ACHN (cell line): ENCODE measurements at regions not wholly inside any gene's neighbourhood (a gene's known extent, or its start where the extent isn't known, plus 50 kb on each side); places are given as distances from the start of the nearest gene placed in this dataset.

Experiments used
- DNase-seq: peaks from one replicate; pipeline ENCODE4 v3.0.0-alpha.2; 2015
- in situ Hi-C: cut with HindIII; loops from 2 replicates; pipeline ENCODE4 v1.10.0; 2017; ENCODE audit warnings: low sequenced_read_pairs, low pct_ligation_motif_present, low pct_unique_long_range_greater_than_20kb

- no peak for DNase-seq
- in situ Hi-C loops = no loop called here
Measured at GRCh38 chr9:134487066-134487710, 154.4 kb upstream of the COL5A1 start.

- in situ Hi-C loops = no loop called here
Measured at GRCh38 chr9:134488331-134489280, 153.0 kb upstream of the COL5A1 start.

GRCh38 chr9:134489621-134490408, 151.8 kb upstream of the COL5A1 start:
- in situ Hi-C loops = no loop called here
- DNase-seq = no peak

More at GRCh38 chr9:134488331-134489280, 153.0 kb upstream of the COL5A1 start:
- no peak for DNase-seq

GRCh38 chr9:134490446-134490845, 151.2 kb upstream of the COL5A1 start:
- DNase-seq = no peak
- in situ Hi-C loops = no loop called here

GRCh38 chr9:134491196-134491835, 150.3 kb upstream of the COL5A1 start:
- in situ Hi-C loops = no loop called here
- no peak for DNase-seq

GRCh38 chr9:134491856-134492255, 149.7 kb upstream of the COL5A1 start:
- in situ Hi-C loops = no loop called here
- DNase-seq = no peak

- in situ Hi-C loops = no loop called here
- no peak for DNase-seq
Measured at GRCh38 chr9:134492281-134492691, 149.3 kb upstream of the COL5A1 start.

GRCh38 chr9:134492721-134493460, 148.7 kb upstream of the COL5A1 start:
- no peak for DNase-seq
- in situ Hi-C loops = no loop called here

- in situ Hi-C loops = no loop called here
- no peak for DNase-seq
Measured at GRCh38 chr9:134493461-134494272, 147.9 kb upstream of the COL5A1 start.

GRCh38 chr9:134494273-134494815, 147.3 kb upstream of the COL5A1 start:
- DNase-seq = no peak
- in situ Hi-C loops = no loop called here

- in situ Hi-C loops = no loop called here
- no peak for DNase-seq
Measured at GRCh38 chr9:134494905-134495304, 146.7 kb upstream of the COL5A1 start.

GRCh38 chr9:134495881-134496412, 145.7 kb upstream of the COL5A1 start:
- DNase-seq = no peak
- in situ Hi-C loops = no loop called here

GRCh38 chr9:134496413-134497282, 145.0 kb upstream of the COL5A1 start:
- no peak for DNase-seq
- in situ Hi-C loops = no loop called here

GRCh38 chr9:134497283-134497860, 144.2 kb upstream of the COL5A1 start:
- DNase-seq = no peak
- in situ Hi-C loops = no loop called here

- in situ Hi-C loops = no loop called here
Measured at GRCh38 chr9:134498814-134499166, 142.8 kb upstream of the COL5A1 start.

More at GRCh38 chr9:134498814-134499166, 142.8 kb upstream of the COL5A1 start:
- no peak for DNase-seq
